ES-I3 (cell line): ENCODE measurements at regions not wholly inside any gene's neighbourhood (a gene's known extent, or its start where the extent isn't known, plus 50 kb on each side); places are given as distances from the start of the nearest gene placed in this dataset.

Source experiments
- H3K36me3 ChIP-seq: 2 replicates; pipeline ENCODE4 v1.6.1; 2013; ENCODE audit warnings: mild to moderate bottlenecking, low read length, control low read depth, moderate library complexity; ENCODE audit not compliant: insufficient read depth
- H3K4me1 ChIP-seq: 2 replicates; pipeline ENCODE4 v1.6.1; 2013; ENCODE audit warnings: mild to moderate bottlenecking, control low read depth, low read length; ENCODE audit not compliant: insufficient read depth
- H3K9ac ChIP-seq: 2 replicates; pipeline ENCODE4 v1.6.1; 2013; ENCODE audit warnings: low read depth, mild to moderate bottlenecking, low read length, moderate library complexity
- H3K9me3 ChIP-seq: 2 replicates; pipeline ENCODE4 v1.6.1; 2013; ENCODE audit warnings: mild to moderate bottlenecking, low read length, moderate library complexity; ENCODE audit not compliant: control insufficient read depth, insufficient read depth

DNA sequence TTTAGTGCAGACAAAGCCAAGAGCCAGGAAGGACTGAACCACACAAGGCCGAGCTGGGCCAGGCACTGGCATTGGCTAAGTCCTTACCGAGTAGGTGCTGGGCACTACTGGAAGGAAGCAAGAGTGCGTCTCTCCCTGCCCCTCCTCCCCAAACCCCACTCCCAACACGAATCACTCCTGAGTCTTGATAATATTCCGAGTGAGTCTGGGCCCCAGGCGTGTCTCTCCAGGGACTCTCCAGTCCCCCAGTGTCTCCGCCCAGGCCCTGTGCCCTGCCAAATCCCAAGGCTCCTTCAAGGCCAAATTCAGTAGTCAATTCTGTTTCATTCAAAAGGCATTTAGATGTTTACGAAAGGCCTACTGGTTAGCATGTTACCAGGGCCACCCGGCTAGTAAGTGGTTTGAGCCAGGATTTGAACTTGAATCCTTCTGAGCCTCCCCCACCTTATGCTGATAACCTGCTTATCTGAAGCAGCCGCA is 82.8 kb downstream of the GLI2 start:
- H3K9me3 ChIP-seq, result no peaks in the 10 kb centered on the region
- H3K9ac ChIP-seq, result no peak overlapping the region
- H3K4me1 ChIP-seq, result peaks cover 29% of the 10 kb centered on the region
- no peaks in the 10 kb centered on the region for H3K36me3 ChIP-seq

DNA sequence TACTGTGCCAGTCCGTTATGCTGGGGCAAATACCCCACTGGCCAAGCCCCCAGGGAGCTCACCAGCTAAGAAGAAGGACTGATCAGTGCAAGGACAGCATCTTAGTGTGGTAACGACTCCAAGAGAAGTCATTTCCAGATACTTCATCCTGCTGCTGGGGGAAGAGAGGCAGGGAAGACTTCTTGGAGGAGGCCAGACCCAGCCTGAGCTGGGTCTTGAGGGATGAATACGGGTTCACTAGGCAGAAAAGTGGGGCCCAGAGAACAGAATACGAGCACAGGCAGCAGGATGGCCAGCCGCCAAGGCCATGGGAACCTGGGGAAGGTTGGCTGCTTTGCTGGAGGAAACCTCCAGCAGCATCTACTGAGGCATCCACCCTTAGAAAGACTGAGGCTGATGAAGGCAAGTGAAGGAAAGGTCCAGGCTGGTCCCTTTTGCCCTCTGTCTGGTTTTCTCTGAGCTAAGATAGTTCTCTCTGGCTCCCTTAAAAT is 84.1 kb downstream of the GLI2 start:
- Histone ChIP-seq H3K4me1 (peaks cover 29% of the 10 kb centered on the region), H3K9ac (no peak overlapping the region), H3K9me3 (no peaks in the 10 kb centered on the region), H3K36me3 (no peaks in the 10 kb centered on the region)

DNA sequence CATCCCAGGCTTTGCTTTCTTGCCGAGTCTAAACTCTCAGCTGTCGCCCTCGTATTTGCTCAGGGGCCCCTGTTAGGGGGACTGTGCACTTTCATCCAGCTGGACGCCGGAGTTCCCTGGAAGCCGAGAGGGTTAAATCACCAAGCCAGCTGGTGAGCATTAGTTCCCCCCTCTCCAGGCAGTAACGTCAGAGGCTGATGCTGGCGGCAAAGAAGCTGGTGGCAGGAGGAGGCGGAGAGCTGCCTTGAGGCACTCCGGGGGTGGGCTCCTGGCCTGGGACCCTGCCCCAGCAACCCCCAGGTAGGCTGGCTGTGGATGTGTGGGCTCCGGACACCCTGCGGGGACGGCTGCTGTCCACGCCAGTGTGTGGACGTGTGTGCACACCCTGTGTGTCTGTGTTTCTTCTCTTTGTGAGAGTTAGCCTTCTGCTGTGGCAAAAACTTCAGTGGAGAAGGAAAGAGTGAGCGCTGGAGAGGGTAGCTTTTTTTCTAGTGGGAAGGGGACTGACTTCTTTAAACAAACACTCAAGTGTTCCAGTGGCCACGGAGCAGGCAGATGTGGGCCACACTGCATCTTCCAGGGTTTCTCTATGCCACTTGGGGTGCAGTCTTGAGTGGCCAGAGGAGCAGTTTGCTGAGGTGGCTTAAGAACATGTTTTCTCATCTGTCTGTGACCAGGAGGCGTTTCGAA is 84.7 kb downstream of the GLI2 start:
- Histone ChIP-seq H3K4me1 (peaks cover 32% of the 10 kb centered on the region), H3K36me3 (no peaks in the 10 kb centered on the region), H3K9ac (no peak overlapping the region), H3K9me3 (no peaks in the 10 kb centered on the region)

DNA sequence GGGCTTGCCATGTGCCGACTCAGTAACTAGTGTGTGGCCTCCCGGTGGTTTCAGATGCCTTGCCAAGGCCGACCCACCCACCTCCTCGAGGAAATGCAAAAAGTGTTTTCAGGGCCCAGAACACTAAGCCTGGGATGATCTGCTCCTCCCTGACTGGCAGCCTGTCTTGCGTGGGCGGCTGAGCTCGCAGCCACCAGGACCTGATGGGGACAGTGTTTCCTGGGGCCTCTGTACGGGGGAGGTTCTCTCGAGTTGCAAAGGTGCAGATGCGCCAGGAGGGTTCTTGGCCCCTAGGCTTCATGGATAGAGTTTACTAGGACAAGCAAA is 85.2 kb downstream of the GLI2 start:
- no peaks in the 10 kb centered on the region for H3K36me3 ChIP-seq
- peaks cover 37% of the 10 kb centered on the region for H3K4me1 ChIP-seq
- H3K9ac ChIP-seq, result no peak overlapping the region
- no peaks in the 10 kb centered on the region for H3K9me3 ChIP-seq

DNA sequence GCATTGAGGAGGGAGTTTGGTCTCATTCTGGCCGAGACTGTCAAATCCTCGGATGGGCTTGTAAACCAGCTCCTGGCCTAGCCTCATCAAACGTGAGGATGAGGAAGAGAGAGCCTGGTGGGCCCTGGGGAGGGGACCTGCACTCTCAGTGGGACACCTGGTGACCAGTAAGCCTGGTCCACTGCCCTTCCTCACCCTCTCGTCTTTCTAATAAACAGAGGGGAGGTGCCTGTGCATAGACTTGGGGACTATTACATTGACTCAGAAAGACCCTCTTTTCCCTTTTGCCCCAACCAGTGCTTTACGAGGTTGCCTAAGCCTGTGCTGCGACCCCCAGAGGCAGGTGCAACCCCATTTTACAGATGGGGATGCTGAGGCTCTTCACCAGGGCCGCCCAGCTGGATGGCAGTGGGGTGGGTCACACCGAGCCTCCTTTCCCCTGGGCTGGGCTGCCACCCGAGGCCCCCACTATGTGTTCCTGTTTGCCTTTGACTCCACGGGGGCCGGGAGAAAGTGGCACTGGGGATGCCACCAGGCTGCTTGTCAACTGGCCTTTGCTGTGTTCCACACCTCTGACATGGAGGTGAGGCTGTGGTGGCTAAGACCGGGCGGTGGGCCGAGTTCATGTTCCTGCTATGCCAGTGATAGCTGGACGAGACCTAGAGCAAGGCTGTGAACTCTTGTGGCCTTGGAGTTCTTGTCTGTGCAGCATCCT is 85.9 kb downstream of the GLI2 start:
- peaks cover 41% of the 10 kb centered on the region for H3K4me1 ChIP-seq
- H3K9me3 ChIP-seq, result no peaks in the 10 kb centered on the region
- H3K9ac ChIP-seq, result no peak overlapping the region
- H3K36me3 ChIP-seq, result no peaks in the 10 kb centered on the region

DNA sequence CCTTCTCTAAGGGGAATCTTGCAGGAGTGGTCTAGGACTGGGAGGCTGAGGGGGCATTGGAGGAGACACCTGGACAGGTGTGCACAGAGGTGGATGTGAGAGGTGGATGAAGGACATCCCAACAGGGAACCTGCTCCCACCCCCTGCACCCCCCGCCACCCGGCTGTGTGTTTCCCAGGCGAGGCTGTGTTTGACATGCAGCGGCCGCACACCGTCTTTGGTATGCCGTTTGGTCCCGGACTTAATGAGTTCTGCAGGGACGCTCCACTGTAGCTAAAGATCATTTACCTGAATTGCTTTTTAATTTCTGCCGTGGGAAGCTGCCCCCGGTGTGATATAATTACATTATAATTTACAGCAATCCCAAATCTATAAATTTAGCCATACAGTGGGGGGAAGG is 87.3 kb downstream of the GLI2 start:
- Histone ChIP-seq H3K9me3 (no peaks in the 10 kb centered on the region), H3K36me3 (no peaks in the 10 kb centered on the region), H3K9ac (no peak overlapping the region), H3K4me1 (peaks cover 41% of the 10 kb centered on the region)

DNA sequence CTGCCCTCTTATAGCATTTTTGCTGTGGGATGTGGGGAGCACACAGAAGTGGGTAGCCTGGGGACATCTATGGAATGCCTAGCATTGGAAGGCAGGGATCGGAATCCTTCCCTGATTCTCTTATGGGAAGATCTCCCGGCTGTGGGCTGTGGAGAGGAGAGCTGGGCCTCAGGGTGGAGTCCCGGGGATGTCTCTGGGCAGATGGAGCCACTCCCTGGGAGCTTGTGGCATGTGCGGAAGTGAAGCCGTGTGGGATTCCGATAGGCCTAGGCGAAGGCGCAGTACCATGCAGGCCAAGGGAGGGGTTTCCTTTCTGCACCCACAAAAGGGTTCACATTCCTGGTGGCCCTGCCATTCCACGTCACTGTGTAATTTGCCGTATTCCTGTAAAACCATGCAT is 87.9 kb downstream of the GLI2 start:
- Histone ChIP-seq H3K36me3 (no peaks in the 10 kb centered on the region), H3K9ac (no peak overlapping the region), H3K9me3 (no peaks in the 10 kb centered on the region), H3K4me1 (peaks cover 35% of the 10 kb centered on the region)

DNA sequence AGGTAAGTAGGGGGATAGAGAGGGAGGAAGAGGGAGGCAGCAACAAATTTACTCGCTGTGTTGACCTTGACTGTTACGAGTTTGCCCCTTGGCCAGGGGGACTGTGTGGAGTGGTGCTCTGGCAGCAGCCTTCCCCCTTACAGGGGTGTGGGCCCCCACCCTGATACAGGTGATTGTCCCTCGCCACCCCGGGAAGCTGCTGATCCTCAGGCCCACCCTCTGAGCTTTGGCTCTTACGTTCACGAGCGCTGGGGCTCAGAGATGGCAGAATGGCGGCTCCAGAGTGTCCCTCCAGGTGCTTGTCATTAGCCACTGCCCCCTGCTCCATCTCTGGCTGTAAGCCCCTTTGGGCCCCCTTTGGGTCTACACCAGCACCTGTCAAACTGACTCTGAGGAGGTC is 88.6 kb downstream of the GLI2 start:
- peaks cover 34% of the 10 kb centered on the region for H3K4me1 ChIP-seq
- no peak overlapping the region for H3K9ac ChIP-seq
- H3K9me3 ChIP-seq, result no peaks in the 10 kb centered on the region
- no peaks in the 10 kb centered on the region for H3K36me3 ChIP-seq

DNA sequence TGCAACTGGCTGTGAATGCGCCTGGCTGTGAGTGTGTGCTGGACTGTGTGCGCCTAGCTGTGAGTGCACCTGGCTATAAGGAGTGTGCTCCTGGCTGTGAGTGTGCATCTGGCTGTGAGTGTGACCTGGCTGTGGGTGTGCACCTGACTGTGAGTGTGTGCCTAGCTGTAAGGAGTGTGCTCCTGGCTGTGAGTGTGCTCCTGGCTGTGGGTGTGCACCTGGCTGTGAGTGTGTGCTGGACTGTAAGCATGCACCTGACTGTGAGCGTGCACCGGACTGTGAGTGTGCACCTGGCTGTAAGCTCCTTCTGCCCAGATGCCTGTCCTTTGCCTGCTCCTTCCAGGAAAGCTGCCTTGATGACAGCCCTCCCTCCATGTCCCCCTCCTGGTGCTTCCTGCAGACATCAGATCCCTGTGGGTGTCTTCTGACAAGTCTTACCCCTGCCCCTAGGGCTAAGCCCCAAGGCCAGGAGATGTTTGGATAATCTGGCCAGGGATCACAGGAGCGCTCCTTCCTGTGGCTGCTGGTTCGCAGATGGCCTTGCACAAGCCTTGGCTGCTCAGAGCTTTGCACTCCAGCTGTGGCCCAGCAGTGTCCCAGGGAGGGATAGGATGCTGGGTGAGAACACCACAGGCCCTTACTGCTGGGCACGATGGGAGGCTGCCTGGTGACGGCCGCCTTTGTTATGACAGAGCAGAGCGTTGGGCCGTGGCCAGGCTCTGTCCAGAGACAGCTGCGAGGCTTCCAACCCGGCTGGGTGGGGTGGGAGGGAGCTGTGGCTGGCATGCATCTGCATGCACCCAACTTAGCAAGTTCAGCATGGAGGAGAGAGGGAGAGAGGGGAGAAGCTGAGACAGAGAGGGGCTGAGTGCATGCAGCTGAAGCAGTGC is 89.9 kb downstream of the GLI2 start:
- Histone ChIP-seq H3K9ac (no peak overlapping the region), H3K4me1 (peaks cover 23% of the 10 kb centered on the region), H3K9me3 (no peaks in the 10 kb centered on the region), H3K36me3 (0 out of 2 replicates have a peak, but pooled peaks cover 3% of the 10 kb centered on the region)

DNA sequence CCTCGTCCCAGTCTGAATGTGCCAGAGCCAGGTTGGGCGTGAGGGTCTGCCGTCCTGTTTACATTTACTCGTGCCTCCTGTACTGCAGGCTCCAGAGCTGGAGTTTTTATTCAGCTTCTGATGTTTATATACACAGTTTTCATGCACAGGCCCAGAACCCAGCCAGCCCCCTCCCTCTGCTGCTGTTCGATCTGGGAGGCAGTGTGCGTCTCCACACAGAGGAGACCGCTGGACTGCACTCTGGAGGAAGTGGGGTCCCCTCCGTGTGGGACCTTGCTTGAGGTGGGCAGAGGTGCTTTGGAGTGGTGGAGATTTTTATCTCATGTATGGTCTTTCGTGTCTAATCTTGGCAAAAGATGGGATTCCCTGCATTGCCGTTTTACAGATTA is 90.6 kb downstream of the GLI2 start:
- Histone ChIP-seq H3K9me3 (no peaks in the 10 kb centered on the region), H3K4me1 (peaks cover 16% of the 10 kb centered on the region), H3K36me3 (0 out of 2 replicates have a peak, but pooled peaks cover 3% of the 10 kb centered on the region), H3K9ac (no peak overlapping the region)

DNA sequence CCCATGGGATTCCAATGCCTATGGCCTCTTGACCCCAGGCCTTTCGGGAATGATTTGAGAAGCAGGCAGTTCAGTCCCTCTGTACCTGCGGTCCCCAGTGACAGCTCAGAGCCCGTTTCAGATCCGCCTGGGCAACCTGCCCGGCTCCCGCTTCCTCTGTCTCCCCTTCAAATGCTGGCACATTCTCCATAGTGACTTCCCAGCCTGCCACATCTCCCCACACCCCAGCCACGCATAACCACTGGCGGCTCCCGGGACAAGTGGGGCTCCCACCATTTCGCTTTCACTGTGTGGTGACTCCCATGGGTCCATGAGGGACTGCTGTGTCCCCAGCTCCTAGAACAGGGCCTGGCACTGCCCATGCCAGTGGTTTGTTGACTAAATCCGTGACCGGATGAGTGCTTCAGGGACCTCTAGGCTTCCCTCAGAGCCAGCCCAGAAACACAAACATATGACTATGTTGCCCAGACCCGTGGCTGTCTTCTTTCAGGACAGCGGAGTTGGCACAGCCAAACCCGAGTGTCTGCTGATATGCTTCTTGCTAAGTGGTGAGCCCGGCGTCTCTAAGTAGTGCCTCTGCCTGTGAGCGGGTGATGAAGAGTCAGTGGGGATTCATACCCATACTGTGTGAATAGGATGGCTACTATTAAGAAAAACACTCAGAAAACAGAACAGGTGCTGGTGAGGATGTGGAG is 91.2 kb downstream of the GLI2 start:
- Histone ChIP-seq H3K36me3 (0 out of 2 replicates have a peak, but pooled peaks cover 3% of the 10 kb centered on the region), H3K9me3 (no peaks in the 10 kb centered on the region), H3K4me1 (peaks cover 16% of the 10 kb centered on the region), H3K9ac (no peak overlapping the region)

DNA sequence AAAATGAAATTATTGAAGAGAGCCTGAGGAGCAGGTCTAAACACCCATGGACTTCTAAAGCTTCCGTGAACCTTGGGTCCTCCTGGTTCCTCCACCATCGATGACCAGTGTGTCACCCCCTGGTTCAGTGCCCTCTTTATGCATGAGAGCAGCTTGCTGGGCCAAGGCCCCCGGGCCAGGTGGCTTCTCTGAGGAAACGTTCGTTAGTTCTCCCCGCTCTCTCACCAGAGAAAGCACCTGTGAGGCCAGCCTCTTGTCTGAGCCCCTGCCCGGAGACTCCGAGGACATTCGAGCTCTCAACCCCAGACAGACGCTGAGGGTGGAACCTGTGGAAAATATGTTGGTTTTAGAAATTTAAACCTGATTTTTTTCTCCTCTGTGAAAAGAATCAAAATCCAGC is 92.4 kb downstream of the GLI2 start:
- 0 out of 2 replicates have a peak, but pooled peaks cover 3% of the 10 kb centered on the region for H3K36me3 ChIP-seq
- no peaks in the 10 kb centered on the region for H3K9me3 ChIP-seq
- H3K9ac ChIP-seq, result no peak overlapping the region
- peaks cover 12% of the 10 kb centered on the region for H3K4me1 ChIP-seq

DNA sequence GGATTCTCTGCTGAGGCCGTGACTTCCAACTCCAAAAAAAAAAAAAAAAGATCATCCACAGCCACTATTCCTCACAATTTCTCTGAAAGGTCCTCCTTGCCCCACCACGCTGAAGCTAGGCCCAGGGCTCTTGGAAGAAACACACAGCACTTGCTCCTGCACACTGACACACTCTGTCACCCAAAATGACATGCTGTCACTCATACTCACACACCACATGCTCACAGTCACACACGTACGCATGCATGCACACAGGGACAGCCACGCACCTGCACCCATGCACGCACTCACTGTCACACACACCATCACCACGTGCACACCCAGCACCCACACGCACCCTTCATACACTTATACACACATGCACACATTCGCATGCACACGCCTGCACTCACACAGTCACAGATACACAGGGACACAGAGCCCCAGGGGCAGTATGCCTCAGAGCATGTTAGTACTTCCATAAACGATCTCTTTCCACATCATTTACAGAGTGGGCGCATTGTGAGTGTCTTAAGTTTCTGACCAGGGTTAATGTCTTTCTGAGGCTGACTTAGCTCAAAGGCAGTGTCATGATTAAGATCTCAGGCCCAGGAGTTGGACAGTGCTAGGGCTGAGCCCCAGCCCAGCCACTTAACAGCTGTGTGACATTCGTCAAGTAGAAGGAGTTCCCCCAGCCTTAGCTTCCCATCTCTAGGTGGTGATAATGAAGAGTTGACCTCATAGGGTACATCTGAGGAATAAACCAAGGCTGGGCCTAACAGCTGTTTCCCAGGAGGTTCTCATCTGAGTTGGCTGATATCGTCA is 93.4 kb downstream of the GLI2 start:
- Histone ChIP-seq H3K36me3 (0 out of 2 replicates have a peak, but pooled peaks cover 3% of the 10 kb centered on the region), H3K9me3 (no peaks in the 10 kb centered on the region), H3K9ac (no peak overlapping the region), H3K4me1 (peaks cover 12% of the 10 kb centered on the region)
